22Rv1 (cell line): ENCODE measurements at regions not wholly inside any gene's neighbourhood (a gene's known extent, or its start where the extent isn't known, plus 50 kb on each side); places are given as distances from the start of the nearest gene placed in this dataset.

ENCODE experiments used
- CTCF ChIP-seq: fragments of 450-650 bp; IDR thresholded peaks from 2 replicates; pipeline ENCODE4 v1.5.1; 2017; ENCODE audit warnings: mild to moderate bottlenecking
- ZFX ChIP-seq: fragments of 450-650 bp; IDR thresholded peaks from 2 replicates; pipeline ENCODE4 v1.6.1; 2017; ENCODE audit warnings: antibody characterized with exemption, borderline replicate concordance

- no peak for TF ChIP-seq CTCF
- TF ChIP-seq ZFX: no peak
Measured at GRCh38 chr6:105867277-105867676, 218.9 kb upstream of the PRDM1 start.
